ENCODE measurements at regions not wholly inside any gene's neighbourhood (a gene's known extent, or its start where the extent isn't known, plus 50 kb on each side); places are given as distances from the start of the nearest gene placed in this dataset.
A peak's percentile ranks its signal among the peaks of the same experiment; 100 is the strongest.
"Not testable (repeated sequence)": the region's sequence is repeated elsewhere in the genome, so short reads cannot be mapped to it uniquely, and the experiment has no call there.

- DNase-seq, result peak in 1 of 2 experiments; percentile 46
These were observed 102.7 kb downstream of the TENT5C start for GRCh38 chr1:117708323-117709248.

- DNase-seq, result no peak
These were observed 103.4 kb downstream of the TENT5C start for GRCh38 chr1:117709249-117709691.

DNA sequence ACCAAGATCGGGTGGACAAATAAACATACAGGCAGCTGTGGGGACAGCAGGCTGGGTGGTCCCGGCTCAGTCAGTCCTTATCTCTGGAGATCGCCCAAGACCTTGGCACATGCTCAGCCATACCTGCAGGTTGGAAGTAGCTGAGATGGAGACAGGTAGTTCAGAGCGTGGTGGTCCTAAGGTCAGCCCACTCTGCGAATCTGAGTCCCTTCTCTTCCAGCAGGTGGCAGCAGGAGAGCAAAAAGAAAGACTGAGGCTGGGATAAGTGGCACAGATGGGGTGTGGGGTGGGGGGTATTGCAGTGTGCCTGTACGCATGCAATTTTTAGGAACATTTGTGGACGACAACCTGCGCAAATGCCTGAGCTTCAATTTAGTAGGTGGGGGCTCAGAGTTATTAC is 104.9 kb downstream of the TENT5C start:
- DNase-seq, result no peak

DNA sequence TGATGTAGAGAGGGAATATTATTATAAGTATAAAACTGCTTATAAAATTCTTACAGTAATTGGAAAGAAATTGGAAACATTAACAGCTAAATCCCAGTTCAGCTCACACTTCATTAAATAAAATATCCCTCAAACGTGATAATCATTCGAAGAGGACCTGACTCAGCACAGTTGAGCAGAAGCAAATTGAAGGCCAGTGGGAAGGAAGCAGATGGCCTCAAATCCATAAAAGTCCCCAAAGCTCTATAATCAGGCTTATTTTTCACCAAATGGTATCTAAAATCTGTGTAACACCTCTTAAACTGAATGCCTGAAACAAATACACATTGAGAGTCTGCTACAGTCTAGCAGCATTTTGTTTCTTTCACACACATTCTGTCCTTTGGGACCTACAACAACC is 106.8 kb downstream of the TENT5C start:
- DNase-seq, result no peak

- DNase-seq, result no peak
These were observed 108.7 kb downstream of the TENT5C start for GRCh38 chr1:117714546-117714945.

- DNase-seq, result not testable (repeated sequence)
These were observed 110.2 kb downstream of the TENT5C start for GRCh38 chr1:117716030-117716429.

DNA sequence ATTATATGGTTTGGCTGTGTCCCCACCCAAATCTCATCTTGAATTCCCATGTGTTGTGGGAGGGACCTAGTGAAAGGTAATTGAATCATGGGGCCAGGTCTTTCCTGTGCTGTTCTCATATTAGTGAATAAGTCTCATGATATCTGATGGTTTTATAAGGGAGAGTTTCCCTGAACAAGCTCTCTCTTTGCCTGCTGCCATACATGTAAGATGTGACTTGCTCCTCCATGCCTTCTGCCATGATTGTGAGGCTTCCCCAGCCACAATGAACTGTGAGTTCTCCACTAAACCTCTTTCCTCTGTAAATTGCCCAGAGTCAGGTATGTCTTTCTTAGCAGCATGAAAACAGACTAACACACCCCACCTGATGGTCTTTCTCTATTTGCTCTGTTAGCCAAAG is 112.1 kb downstream of the TENT5C start:
- DNase-seq, result not testable (repeated sequence)

- DNase-seq, result not testable (repeated sequence)
These were observed 112.7 kb downstream of the TENT5C start for GRCh38 chr1:117718596-117718995.

DNA sequence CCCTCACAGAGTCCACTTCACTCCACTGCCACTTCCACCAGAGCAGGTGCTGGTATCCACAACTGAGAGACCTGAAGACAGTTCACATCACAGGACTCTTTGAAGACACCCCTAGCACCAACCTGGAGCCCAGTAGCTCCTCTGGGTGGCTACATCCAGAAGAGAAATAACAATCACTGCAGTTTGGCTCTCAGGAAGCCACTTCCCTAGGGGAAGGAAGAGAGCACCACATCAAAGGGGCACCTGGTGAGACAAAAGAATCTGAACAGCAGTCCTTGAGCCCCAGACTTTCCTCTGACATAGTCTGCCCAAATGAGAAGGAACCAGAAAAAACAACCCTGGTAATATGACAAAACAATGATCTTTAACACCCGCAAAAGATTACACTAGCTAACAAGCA is 113.2 kb downstream of the TENT5C start:
- DNase-seq, result no peak

DNA sequence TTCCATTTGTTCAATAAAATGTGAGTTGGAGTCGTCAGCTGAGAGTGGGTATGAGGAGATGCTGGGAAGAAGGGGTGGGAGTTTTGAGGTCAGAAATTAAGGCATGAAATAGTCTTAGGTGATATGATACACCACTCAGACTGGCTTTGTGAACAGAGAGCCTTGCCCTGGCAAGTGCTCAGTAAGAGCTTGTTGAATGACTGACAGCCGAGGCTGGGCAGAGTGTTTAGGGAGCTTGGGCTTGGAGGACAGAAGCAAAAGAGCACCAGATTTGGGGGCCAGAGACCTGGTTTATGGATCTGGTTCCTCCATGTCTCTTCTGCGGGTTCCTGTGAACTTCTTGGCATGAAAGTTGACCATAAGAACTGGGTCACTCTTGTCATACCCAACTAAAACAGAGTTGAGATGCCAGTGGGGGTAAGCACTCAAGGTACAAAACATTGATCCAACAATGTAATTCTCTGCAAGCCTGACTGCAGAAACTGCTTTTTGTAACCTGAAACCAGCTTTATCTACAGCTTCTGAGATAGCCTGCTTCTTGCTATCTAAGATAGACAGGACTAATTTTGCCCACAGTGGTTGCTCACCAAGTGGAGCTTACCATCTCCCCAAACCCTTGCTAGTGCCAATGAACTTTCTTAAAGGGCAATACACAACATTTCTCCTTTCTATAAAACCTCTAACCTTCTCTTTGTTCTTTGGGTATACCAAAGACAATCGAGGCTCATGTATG is 126.4 kb downstream of the TENT5C start:
- DNase-seq, result no peak

DNA sequence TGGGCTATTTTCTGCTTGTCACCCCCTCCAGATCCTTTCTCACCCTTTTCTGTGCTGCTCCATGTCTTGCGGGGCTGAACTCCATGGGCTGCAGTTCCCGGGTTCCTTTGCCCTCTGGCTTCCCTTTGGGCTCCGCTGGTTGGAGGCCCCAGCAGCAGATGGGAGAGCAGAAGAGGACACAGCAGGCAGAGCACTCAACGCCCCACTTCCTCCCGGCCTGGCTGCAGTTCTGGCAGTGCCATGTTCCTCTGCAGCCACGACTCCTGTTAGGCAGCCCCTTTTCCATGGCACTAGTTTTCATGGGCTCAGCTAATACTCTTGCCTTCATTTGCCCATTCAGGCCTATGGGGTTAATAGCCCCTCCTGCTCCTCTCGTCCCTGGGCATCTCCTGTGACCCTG is 127.1 kb downstream of the TENT5C start:
- DNase-seq, result peak in 1 of 2 experiments; percentile 57

GRCh38 chr1:117734403-117734802 is 128.6 kb downstream of the TENT5C start:
- DNase-seq, result no peak

DNA sequence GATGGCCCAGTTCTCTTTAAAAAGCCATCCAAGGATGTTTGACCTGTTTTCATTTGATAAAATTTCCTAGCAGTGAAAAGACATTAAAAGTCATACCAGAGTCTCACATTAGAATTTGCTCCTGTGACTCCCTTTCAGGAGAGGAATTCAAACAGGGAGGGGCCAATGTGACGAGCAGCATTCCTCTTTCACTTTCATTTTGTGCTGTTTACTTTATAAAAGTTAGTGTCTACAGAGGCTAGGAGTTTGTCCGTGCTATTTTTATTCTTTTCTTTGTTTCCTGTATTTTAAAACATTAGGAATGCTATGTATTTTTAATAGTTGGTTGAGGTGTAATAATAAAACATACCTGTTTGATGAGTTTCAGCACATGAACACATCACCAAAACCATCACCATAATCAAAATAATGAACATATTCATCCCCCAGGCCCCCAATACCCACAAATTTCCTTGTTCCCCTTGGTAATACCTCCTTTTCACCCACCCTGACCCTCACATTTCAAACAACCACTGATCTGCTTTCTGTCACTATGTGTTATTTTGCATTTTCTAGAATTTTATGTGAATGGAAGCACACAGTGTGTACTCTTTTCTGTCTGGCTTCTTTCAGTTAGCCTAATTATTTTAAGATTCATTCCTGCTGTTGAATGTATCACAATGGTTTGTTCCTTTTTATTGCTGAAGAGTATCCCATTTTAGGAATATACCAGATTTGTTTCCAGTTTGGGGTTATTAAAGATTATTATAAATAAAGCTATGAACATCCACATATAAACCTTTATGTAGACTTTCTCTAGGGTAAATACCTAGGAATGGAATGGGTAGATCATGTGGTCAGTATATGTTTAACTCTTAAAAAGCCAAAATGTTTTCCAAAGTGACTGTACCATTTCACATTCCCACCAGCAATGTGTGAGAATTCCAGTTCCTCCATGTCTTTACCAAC is 129.5 kb downstream of the TENT5C start:
- no peak for DNase-seq

- no peak for DNase-seq
These were observed 133.7 kb downstream of the TENT5C start for GRCh38 chr1:117739504-117739903.

GRCh38 chr1:117740496-117740895 is 134.6 kb downstream of the TENT5C start:
- no peak for DNase-seq

- not testable (repeated sequence) for DNase-seq
These were observed 140.7 kb downstream of the TENT5C start for GRCh38 chr1:117746565-117746964.

- DNase-seq, result no peak
These were observed 141.8 kb downstream of the TENT5C start for GRCh38 chr1:117747605-117748004.

- no peak for DNase-seq
These were observed 145.5 kb downstream of the TENT5C start for GRCh38 chr1:117751321-117751720.

- DNase-seq, result no peak
These were observed 146.8 kb downstream of the TENT5C start for GRCh38 chr1:117752661-117753060.

DNA sequence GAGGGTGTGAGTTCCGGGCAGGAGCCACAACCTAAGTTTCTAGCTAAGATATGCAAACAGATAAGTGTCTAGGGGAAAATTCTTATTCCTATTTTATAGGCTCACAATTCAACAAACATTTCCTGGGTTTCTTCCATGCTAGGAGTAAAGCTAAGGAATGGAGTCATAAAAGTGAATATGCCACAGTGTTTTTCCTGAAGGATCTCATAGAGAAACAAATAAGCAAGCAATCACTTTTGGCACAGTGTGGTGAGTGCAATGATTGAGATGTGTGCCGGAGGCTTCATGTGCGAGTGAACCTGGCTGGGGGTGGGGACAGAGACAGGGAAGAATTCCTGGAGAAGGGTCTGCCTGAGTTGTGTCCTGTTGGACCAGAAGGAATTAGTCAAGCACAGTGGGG is 147.4 kb downstream of the TENT5C start:
- DNase-seq, result no peak

DNA sequence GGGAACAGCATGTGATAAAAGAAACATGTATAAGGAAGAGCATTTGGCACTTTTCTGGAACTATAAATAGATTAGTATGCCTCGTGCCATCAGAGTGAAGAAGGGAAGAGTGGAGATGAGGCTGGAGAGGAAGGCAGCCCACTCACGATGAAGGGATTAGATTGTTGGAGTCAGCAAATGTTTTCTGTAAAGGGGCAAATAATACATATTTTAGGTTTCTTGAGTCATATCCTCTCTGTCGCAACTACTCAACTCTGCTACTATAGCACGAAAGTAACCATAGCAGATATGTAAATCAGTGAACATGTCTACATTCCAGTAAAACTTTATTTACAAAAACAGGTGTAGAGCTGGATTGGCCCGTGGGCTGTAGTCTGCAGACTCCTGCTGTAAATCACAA is 147.8 kb downstream of the TENT5C start:
- no peak for DNase-seq

DNA sequence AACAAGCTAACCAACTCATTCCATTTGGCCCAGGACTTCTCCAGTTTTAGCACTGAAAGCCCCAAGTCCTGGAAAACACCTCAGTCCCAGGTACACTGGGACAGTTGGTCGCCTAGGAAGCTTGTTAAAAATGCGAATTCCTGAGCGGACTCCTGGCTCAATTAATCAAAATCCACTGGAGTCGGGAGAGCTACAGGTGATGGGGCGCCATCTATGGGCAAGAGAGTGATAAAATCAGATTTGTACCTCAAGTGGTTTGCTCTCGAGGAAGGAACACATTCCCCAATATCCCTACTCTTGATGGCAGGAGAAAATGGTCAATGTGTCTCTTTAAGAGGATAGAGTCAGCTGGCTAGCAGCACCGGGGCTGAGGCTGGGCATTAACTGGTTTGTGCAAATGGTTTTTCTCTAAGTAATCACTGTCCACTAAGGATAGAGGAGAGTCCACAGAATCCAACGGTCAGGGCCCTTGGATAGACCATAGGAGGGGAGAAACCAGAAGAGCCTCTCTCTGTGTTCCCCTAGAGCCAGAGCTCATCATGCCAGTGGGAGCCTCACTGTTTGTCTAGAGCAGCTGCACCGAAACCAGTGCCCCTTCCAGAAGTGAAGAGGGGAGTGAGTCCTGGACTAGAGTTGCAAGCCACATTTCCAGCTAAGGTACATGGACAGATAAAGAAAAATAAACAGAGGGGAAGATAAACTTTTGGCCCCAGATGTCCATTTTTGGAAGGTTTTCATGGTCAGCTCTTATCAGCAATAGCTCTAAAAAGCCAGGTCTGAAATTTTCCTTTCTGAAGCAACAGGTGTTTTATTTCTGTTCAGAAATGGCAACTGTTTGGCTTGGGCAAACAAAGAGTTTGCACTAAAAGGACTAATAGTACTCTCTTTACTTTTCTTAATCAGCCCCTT is 148.5 kb downstream of the TENT5C start:
- peak in 1 of 2 experiments; percentile 49 for DNase-seq

Data from cerebellar nuclear complex (tissue), 1 donor.